GM11168 (cell line): ENCODE measurements at regions not wholly inside any gene's neighbourhood (a gene's known extent, or its start where the extent isn't known, plus 50 kb on each side); places are given as distances from the start of the nearest gene placed in this dataset.

Source experiments
- in situ Hi-C: fragments of 300-500 bp; cut with MboI; formaldehyde crosslinking; loops from one replicate; pipeline ENCODE4 v1.12.0; 2022; ENCODE audit warnings: low sequenced_read_pairs; ENCODE audit not compliant: unreplicated experiment

DNA sequence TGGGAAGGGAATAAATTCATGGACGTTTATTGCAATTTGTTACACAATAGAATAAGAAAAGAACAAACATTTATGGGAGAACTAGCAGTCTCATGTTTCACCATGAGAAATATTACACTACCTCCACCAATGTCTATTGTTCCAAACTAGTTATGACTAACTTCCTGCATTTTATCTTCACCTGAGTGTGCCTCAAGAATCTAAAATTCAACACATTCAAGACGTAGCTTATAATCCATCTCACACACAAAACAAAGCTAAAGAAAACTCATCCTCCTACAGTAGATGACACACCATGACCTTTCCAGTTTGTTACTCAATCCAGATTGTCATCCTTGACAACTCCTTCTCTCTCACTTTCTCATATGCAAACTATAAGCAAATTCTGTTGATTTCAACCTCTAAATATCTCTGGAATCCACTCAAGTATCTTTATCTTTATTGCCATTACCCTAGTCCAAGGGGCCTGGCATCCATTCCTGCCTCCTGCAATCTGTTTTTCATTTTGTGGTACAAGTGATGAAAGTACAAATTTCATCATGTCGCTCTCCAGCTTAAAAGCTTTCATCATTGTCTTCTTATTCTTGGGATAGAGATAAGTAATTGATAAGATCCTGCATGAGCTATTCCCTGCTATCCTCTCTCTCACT lies 229.9 kb downstream of the NR2F2 start:
- in situ Hi-C loops, result no loop called here

GRCh38 chr15:96561593-96561992 lies 231.1 kb downstream of the NR2F2 start:
- in situ Hi-C loops, result no loop called here

DNA sequence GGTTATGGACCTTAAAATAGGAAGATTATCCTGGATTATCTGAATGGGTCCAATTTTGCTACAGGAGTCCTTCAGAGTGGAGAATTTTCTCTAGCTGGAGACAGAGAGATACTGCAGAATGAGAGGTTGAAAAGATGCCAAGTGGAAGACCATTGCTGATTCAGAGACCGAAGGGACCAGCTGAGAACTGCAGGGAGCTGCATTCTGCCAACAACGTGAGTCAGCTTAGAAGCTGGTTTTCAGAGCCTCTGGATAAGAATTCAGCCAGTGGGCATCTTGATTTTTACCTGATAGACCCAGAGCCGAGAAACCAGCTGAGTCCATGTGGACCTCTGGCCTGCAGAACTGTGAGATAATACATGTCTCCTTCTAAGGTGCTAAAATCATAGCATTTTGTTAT lies 234.0 kb downstream of the NR2F2 start:
- in situ Hi-C loops, result no loop called here

GRCh38 chr15:96565266-96565665 lies 234.8 kb downstream of the NR2F2 start:
- in situ Hi-C loops, result no loop called here

DNA sequence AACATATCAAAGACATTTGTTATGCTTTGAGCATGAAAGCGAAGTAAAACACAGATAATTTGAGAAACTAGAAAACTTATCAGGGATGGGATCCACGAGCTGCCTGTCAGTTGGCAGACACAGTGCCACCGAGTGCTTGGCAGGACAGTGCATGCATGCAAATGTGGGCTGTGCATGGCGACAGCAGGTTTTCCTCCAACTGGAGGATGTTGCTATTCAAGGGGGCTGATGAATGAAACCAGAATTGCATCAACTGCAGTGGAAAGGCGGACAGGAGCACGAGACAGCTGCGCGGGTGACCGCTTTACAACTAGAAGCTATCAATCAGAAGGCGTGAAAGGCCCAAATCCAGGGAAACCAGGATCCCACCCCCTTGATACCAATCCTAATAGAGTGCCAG lies 244.3 kb downstream of the NR2F2 start:
- in situ Hi-C loops, result no loop called here

- in situ Hi-C loops, result no loop called here
Measured at GRCh38 chr15:96576596-96576995, 246.1 kb downstream of the NR2F2 start.

- in situ Hi-C loops, result no loop called here
Measured at GRCh38 chr15:96578393-96578792, 247.9 kb downstream of the NR2F2 start.

DNA sequence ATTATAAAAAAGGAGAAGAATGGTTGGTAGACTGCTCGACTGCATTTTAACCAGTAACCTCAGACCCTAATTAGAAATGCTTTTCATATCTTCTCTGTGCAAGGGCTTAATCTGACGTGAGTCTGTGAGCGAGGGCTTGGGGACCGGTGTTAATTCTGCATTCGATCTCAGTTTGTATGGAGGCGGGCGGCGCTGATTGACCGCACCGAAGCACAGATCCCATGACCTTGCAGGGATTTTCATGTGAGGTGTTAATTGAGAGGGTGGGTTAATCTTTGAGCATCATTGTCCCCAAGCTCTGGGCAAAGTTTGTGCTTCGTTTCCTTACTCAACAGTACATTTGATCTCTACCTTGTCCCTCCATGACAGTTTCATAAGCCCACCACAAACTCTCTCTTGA lies 250.9 kb downstream of the NR2F2 start:
- in situ Hi-C loops, result no loop called here

GRCh38 chr15:96582473-96582872 lies 252.0 kb downstream of the NR2F2 start:
- in situ Hi-C loops, result no loop called here

DNA sequence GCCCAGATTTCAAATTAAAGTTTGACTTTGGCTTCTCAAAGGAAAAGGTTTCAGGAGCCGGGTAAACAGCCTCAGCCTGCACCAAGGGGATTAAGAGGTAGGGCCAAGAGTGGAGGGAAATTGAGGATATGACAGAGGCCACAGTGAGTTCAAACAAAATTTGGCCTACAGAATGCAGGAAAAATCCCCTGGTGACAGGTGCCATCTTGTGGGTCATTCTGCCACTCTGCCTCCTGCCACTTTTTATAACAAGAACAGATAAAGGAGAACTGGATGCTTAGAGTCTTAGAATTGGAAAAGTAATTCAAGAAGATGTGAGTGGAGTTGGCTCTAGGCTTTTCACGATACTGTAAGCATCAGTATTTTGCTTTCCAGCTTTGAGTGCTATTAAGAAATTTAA lies 253.2 kb downstream of the NR2F2 start:
- in situ Hi-C loops, result no loop called here

- in situ Hi-C loops, result no loop called here
Measured at GRCh38 chr15:96585484-96586386, 255.2 kb downstream of the NR2F2 start.

DNA sequence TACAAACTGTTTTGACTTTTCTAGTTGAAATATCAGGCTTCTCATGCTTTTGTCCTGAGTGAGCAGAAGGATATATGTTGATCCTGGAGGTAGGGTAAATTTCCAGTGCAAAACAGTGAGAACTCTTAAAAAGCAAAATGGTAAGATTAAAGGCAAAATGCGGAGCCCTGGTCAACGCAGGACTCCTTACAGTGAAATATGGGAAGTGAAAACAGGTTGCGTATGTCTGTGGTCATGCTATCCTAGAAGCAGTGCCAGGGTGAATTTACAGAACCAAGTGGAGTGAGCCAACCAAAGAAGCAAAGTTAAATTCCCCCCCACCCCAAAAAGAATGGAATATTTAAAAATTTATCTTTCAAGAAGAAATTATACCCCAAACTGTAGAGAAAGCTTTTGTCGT lies 256.4 kb downstream of the NR2F2 start:
- in situ Hi-C loops, result no loop called here

GRCh38 chr15:96589864-96590263 lies 259.4 kb downstream of the NR2F2 start:
- in situ Hi-C loops, result no loop called here

DNA sequence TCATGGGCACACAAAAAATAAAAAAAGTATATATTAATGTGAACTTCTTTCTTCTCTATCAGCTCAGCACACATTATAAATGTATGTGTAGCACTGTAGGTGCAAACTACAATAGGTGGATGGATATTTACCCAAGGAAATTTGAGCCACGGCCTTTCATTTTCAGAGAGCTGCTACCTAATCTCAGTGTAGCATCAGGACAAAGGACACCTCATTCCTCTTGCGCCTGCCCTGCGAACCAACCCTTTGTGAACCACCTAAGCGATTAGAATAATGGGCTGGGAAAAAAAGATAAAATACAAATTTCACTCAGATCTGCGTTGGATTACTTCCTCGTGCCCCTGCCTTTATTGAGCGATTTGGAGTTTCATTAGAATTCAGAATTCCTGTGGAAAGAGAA lies 263.2 kb downstream of the NR2F2 start:
- in situ Hi-C loops, result no loop called here

DNA sequence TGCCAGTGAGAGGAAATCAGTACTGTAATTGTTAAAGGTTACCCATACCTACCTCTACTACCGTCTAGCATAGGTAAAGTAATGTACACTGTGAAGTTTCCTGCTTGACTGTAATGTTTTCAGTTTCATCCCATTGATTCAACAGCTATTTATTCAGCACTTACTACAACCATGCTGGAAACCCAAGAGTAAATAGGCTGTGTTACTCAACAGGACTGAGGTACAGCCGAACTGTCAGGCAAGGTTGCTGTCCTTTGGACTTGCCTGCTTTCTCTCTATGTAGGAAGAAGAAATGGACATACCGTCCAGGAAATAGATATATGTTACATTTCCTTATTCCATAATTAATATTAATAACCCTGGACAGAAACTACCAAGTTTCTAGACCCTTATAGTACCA lies 265.5 kb downstream of the NR2F2 start:
- in situ Hi-C loops, result no loop called here

DNA sequence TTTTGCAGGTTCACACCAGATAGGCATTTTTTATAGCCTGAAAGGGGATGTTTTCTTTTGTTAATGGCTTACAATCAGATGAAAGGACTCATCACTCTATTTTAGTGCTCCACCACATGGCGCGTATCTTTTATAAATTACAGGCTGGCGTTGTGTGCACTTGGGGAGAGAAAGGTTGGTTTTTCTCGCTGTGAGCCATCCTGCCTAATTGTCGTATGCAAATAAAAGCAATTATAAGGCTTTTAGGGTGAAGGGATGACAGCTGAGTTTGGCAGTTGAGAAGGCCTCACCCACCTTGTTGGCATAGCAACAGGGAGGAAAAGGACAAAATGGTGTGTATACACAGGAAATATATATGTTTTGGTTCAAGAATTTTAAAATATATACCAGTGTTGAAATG lies 268.0 kb downstream of the NR2F2 start:
- in situ Hi-C loops, result no loop called here

DNA sequence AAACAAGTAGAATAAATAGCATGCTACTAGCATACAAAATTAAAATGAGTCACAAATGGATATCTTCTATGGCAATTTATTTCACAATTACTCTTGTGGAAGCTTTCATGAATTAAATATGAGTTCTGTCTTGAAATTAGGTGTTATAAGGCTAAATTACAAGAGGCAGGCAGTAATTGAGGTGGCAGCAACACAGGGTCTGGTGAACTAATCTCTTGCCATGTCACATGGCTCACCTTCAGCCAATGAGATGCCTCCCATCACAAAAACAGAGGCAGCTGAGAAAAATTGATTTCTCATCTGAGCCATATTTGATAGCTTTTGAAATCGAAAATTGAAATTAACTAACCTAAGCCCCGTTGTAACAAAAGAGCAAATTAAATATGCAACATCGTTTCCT lies 268.8 kb downstream of the NR2F2 start:
- in situ Hi-C loops, result no loop called here

DNA sequence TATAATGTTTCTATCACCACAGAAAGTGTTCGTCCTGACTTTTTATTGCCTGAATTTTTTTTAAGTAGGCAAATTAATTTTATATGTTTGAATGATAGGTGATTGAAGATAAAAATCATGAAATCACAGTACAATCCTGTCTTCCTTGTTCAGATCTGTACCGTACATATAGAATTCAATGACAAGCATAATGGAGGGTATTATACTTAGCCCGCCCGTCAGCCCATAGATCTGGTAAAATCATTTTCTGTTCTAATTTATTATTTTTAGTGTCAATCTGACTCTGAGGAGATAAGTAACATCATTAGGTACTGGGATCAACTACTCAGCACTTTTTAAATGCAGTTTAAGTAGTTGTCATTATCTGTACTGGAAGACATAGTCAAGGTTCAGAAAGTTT lies 269.9 kb downstream of the NR2F2 start:
- in situ Hi-C loops, result no loop called here

DNA sequence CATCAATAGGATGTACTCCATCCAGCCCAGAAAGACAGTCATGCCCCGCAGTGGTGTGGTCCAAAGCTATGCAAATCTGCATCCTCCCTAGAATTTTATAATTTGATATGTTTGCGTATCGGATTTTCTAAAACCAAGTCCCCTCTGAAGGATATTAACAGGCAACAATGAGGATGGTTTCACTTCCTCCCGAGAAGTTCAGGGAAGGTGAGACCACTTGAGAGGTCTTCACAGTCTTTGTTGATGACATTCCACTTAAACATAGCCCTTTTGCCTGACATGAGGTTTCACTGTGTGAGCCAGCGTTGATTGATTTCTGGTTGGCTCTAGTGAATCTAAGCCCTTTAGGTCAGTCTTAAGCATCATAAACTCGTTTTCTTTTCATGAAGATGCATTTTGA lies 276.1 kb downstream of the NR2F2 start:
- in situ Hi-C loops, result no loop called here

DNA sequence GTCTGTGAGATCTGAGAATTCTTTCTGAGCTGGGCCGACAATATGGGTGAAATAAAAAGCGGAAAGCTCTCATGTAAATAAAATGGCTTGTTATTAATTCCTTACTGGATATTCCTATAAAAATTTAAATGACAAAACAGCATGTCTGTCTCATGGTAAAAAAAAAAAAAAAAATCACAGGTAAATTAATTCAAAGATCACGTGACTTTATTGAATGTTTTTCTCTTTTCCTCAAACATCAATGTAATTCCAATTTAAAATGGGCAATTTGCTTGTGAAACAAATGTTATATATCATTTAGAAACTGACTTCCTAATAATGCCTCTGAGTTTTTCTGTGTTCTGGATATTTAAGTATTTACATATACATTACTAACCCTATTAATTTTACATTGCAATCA lies 280.3 kb downstream of the NR2F2 start:
- in situ Hi-C loops, result no loop called here

GRCh38 chr15:96612917-96613316 lies 282.4 kb downstream of the NR2F2 start:
- in situ Hi-C loops, result no loop called here

- in situ Hi-C loops, result no loop called here
Measured at GRCh38 chr15:96619174-96619573, 288.7 kb downstream of the NR2F2 start.
